ENCODE measurements at regions not wholly inside any gene's neighbourhood (a gene's known extent, or its start where the extent isn't known, plus 50 kb on each side); places are given as distances from the start of the nearest gene placed in this dataset.

- TF ChIP-seq CTCF (IDR thresholded peaks at IDR 0.05; ENCODE audit: insufficient read depth, low read depth, low read length) (no peak), EZH2 (IDR thresholded peaks at IDR 0.05; ENCODE audit: insufficient read depth, low read length) (no peak)
These were observed 729.7 kb downstream of the RFPL4B start for GRCh38 chr6:113076816-113077215.
